ENCODE measurements at regions not wholly inside any gene's neighbourhood (a gene's known extent, or its start where the extent isn't known, plus 50 kb on each side); places are given as distances from the start of the nearest gene placed in this dataset.

DNA sequence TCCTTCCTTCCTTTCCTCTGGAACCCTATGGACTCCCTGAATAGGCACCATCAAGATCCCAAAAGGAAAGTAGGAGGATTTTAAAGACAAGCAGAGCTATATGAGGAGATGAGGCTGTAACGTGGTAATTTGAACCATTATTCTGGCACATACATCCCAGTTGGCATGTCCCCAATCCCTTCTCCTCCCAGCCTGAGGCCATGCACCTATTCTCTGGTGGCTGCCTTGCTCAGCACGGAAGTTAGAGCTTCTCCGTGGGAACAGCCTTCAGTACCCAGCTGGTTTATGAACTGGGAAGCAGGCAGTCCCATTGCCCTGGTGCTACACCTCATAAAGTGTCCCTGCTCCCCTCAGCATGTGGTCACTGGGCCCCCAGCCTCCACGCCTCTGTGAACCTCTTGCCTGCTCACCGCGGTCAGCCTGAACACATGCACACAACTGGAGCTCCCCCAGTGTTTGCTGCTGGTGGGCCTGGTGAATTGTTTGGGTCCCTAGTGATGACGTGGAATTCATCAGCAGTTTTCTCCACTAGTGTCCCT is 139.9 kb upstream of the PLET1 start:
- ChIA-PET CTCF (no interaction called here), POLR2A (no interaction called here), RAD21 (ENCODE audit: low non-redundant PET in 1 of 2, low total read pairs in 2 of 2, uncharacterized antibody in 2 of 2, unreplicated experiment in 2 of 2) (no interaction called here)
- TF ChIP-seq REST (IDR thresholded peaks at IDR 0.05; ENCODE audit: low read depth), result no peak
- TF ChIP-seq CBX3 (IDR thresholded peaks at IDR 0.05; ENCODE audit: low read depth), result no peak
- no peak for TF ChIP-seq SP1 (IDR thresholded peaks at IDR 0.05; ENCODE audit: low read depth)
- TF ChIP-seq SRF (IDR thresholded peaks at IDR 0.05; ENCODE audit: low read depth), result no peak
- TF ChIP-seq POLR2AphosphoS5 (IDR thresholded peaks at IDR 0.05; ENCODE audit: low read depth, low read length), result no peak
- Histone ChIP-seq H3K27ac (ENCODE audit: low read depth, low read length) (no peak overlapping the region), H3K9me3 (ENCODE audit: control insufficient read depth in 1 of 2, insufficient read depth in 1 of 2, low read depth in 1 of 2, low read length in 2 of 2) (no peaks in the 10 kb centered on the region), H3K36me3 (ENCODE audit: control insufficient read depth in 1 of 2, insufficient read depth in 2 of 2, low read length in 2 of 2) (no peaks in the 10 kb centered on the region), H3K4me1 (ENCODE audit: control insufficient read depth in 1 of 2, insufficient read depth in 2 of 2, low read length in 2 of 2) (no peaks in the 10 kb centered on the region), H3K9me2 (ENCODE audit: insufficient read depth) (no peaks in the 10 kb centered on the region), H3K4me3 (replicated peaks in 1 of 2; ENCODE audit: low read depth in 1 of 2, low read length in 2 of 2) (no peak overlapping the region), H3K27me3 (ENCODE audit: insufficient read depth, low read length) (peaks cover 16% of the 10 kb centered on the region), H3K4me2 (ENCODE audit: low read length) (no peak overlapping the region), H4K20me1 (ENCODE audit: insufficient read depth) (no peaks in the 10 kb centered on the region), H3K79me2 (ENCODE audit: insufficient read depth, low read length) (no peaks in the 10 kb centered on the region), H2AFZ (ENCODE audit: low read depth, low read length, poor library complexity, severe bottlenecking) (no peak overlapping the region), H3K9ac (ENCODE audit: low read length) (no peak overlapping the region)
- ATAC-seq (no peak), DNase-seq (ENCODE audit: low read depth, low spot score) (no peak)
- intact Hi-C loops (cut with micrococcal nuclease), result no loop called here
- no TSS peak for BruUV-seq (replicated peaks)

- no peak for ATAC-seq
- no peak for DNase-seq (ENCODE audit: low read depth, low spot score)
- CTCF ChIA-PET, result no interaction called here
Measured at GRCh38 chr11:112401036-112401769, 140.5 kb upstream of the PLET1 start.

More at GRCh38 chr11:112401036-112401769, 140.5 kb upstream of the PLET1 start:
- Histone ChIP-seq H3K4me1 (ENCODE audit: control insufficient read depth in 1 of 2, insufficient read depth in 2 of 2, low read length in 2 of 2) (no peaks in the 10 kb centered on the region), H3K79me2 (ENCODE audit: insufficient read depth, low read length) (no peaks in the 10 kb centered on the region), H3K4me3 (replicated peaks in 1 of 2; ENCODE audit: low read depth in 1 of 2, low read length in 2 of 2) (no peak overlapping the region), H3K4me2 (ENCODE audit: low read length) (no peak overlapping the region), H2AFZ (ENCODE audit: low read depth, low read length, poor library complexity, severe bottlenecking) (no peak overlapping the region), H3K9me3 (ENCODE audit: control insufficient read depth in 1 of 2, insufficient read depth in 1 of 2, low read depth in 1 of 2, low read length in 2 of 2) (no peaks in the 10 kb centered on the region), H3K27ac (ENCODE audit: low read depth, low read length) (no peak overlapping the region), H3K36me3 (ENCODE audit: control insufficient read depth in 1 of 2, insufficient read depth in 2 of 2, low read length in 2 of 2) (no peaks in the 10 kb centered on the region), H3K27me3 (ENCODE audit: insufficient read depth, low read length) (peaks cover 16% of the 10 kb centered on the region), H3K9me2 (ENCODE audit: insufficient read depth) (no peaks in the 10 kb centered on the region), H4K20me1 (ENCODE audit: insufficient read depth) (no peaks in the 10 kb centered on the region), H3K9ac (ENCODE audit: low read length) (no peak overlapping the region)
- intact Hi-C loops (cut with micrococcal nuclease), result no loop called here
- RAD21 ChIA-PET (ENCODE audit: low non-redundant PET in 1 of 2, low total read pairs in 2 of 2, uncharacterized antibody in 2 of 2, unreplicated experiment in 2 of 2), result no interaction called here
- POLR2A ChIA-PET, result no interaction called here
- no TSS peak for BruUV-seq (replicated peaks)
- TF ChIP-seq SP1 (IDR thresholded peaks at IDR 0.05; ENCODE audit: low read depth), result no peak
- no peak for TF ChIP-seq EGR1 (IDR thresholded peaks at IDR 0.05; ENCODE audit: low read depth)
- TF ChIP-seq, protein P1, sequence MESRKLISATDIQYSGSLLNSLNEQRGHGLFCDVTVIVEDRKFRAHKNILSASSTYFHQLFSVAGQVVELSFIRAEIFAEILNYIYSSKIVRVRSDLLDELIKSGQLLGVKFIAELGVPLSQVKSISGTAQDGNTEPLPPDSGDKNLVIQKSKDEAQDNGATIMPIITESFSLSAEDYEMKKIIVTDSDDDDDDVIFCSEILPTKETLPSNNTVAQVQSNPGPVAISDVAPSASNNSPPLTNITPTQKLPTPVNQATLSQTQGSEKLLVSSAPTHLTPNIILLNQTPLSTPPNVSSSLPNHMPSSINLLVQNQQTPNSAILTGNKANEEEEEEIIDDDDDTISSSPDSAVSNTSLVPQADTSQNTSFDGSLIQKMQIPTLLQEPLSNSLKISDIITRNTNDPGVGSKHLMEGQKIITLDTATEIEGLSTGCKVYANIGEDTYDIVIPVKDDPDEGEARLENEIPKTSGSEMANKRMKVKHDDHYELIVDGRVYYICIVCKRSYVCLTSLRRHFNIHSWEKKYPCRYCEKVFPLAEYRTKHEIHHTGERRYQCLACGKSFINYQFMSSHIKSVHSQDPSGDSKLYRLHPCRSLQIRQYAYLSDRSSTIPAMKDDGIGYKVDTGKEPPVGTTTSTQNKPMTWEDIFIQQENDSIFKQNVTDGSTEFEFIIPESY (IDR thresholded peaks at IDR 0.05; ENCODE audit: extremely low read depth, insufficient replicate concordance, low read length), result no peak
- TF ChIP-seq, protein P2, sequence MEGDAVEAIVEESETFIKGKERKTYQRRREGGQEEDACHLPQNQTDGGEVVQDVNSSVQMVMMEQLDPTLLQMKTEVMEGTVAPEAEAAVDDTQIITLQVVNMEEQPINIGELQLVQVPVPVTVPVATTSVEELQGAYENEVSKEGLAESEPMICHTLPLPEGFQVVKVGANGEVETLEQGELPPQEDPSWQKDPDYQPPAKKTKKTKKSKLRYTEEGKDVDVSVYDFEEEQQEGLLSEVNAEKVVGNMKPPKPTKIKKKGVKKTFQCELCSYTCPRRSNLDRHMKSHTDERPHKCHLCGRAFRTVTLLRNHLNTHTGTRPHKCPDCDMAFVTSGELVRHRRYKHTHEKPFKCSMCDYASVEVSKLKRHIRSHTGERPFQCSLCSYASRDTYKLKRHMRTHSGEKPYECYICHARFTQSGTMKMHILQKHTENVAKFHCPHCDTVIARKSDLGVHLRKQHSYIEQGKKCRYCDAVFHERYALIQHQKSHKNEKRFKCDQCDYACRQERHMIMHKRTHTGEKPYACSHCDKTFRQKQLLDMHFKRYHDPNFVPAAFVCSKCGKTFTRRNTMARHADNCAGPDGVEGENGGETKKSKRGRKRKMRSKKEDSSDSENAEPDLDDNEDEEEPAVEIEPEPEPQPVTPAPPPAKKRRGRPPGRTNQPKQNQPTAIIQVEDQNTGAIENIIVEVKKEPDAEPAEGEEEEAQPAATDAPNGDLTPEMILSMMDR (IDR thresholded peaks at IDR 0.05 in 2 of 3, conservative IDR thresholded peaks at IDR 0.05 in 1 of 3; ENCODE audit: borderline replicate concordance in 1 of 3, insufficient read depth in 1 of 3, low read depth in 2 of 3, low read length in 2 of 3), result no peak
- TF ChIP-seq EZH2 (IDR thresholded peaks at IDR 0.05), result no peak

All from HCT116 (cell line).